DND-41 (cell line): ENCODE measurements at regions not wholly inside any gene's neighbourhood (a gene's known extent, or its start where the extent isn't known, plus 50 kb on each side); places are given as distances from the start of the nearest gene placed in this dataset.

ENCODE experiments used
- CTCF ChIP-seq: IDR thresholded peaks from 2 replicates; pipeline ENCODE4 v1.5.1; 2012; ENCODE audit warnings: borderline replicate concordance, low read length, moderate library complexity, mild to moderate bottlenecking; ENCODE audit not compliant: poor library complexity, severe bottlenecking; ENCODE audit errors: extremely low read depth
- EZH2 ChIP-seq: IDR thresholded peaks from 3 replicates; pipeline ENCODE4 v1.6.1; 2012; ENCODE audit warnings: borderline replicate concordance, low read depth, mild to moderate bottlenecking, moderate library complexity, low read length, inconsistent platforms; ENCODE audit not compliant: severe bottlenecking

- TF ChIP-seq CTCF, result no peak
- TF ChIP-seq EZH2, result no peak
These were observed 97.2 kb upstream of the MSX1 start for GRCh38 chr4:4762300-4762699.
